ENCODE measurements at regions not wholly inside any gene's neighbourhood (a gene's known extent, or its start where the extent isn't known, plus 50 kb on each side); places are given as distances from the start of the nearest gene placed in this dataset.

GRCh38 chr2:139196754-139197153 lies 416.6 kb upstream of the NXPH2 start:
- DNase-seq (ENCODE audit: low read depth) = no peak
- H3K4me3 ChIP-seq (ENCODE audit: low read depth, low read length) = no peak overlapping the region
- no peak for TF ChIP-seq CTCF (IDR thresholded peaks at IDR 0.05; ENCODE audit: insufficient read depth, low read depth, low read length)

GRCh38 chr2:139194546-139194945 lies 414.4 kb upstream of the NXPH2 start:
- no peak for DNase-seq (ENCODE audit: low read depth)
- no peak for TF ChIP-seq CTCF (IDR thresholded peaks at IDR 0.05; ENCODE audit: insufficient read depth, low read depth, low read length)
- no peak overlapping the region for H3K4me3 ChIP-seq (ENCODE audit: low read depth, low read length)

- no peak overlapping the region for H3K4me3 ChIP-seq (ENCODE audit: low read depth, low read length)
- TF ChIP-seq CTCF (IDR thresholded peaks at IDR 0.05; ENCODE audit: insufficient read depth, low read depth, low read length) = no peak
- DNase-seq (ENCODE audit: low read depth) = no peak
Measured at GRCh38 chr2:139177041-139177440, 396.9 kb upstream of the NXPH2 start.

GRCh38 chr2:139175510-139175909 lies 395.3 kb upstream of the NXPH2 start:
- H3K4me3 ChIP-seq (ENCODE audit: low read depth, low read length) = no peak overlapping the region
- DNase-seq (ENCODE audit: low read depth) = no peak
- TF ChIP-seq CTCF (IDR thresholded peaks at IDR 0.05; ENCODE audit: insufficient read depth, low read depth, low read length) = no peak

- no peak for TF ChIP-seq CTCF (IDR thresholded peaks at IDR 0.05; ENCODE audit: insufficient read depth, low read depth, low read length)
- DNase-seq (ENCODE audit: low read depth) = no peak
Measured at GRCh38 chr2:139170406-139170805, 390.2 kb upstream of the NXPH2 start.

GRCh38 chr2:139165601-139166000 lies 385.4 kb upstream of the NXPH2 start:
- DNase-seq (ENCODE audit: low read depth) = no peak
- no peak for TF ChIP-seq CTCF (IDR thresholded peaks at IDR 0.05; ENCODE audit: insufficient read depth, low read depth, low read length)
- H3K4me3 ChIP-seq (ENCODE audit: low read depth, low read length) = no peak overlapping the region

More at GRCh38 chr2:139170406-139170805, 390.2 kb upstream of the NXPH2 start:
- no peak overlapping the region for H3K4me3 ChIP-seq (ENCODE audit: low read depth, low read length)

- no peak for TF ChIP-seq CTCF (IDR thresholded peaks at IDR 0.05; ENCODE audit: insufficient read depth, low read depth, low read length)
- DNase-seq (ENCODE audit: low read depth) = no peak
Measured at GRCh38 chr2:139165041-139165440, 384.9 kb upstream of the NXPH2 start.

More at GRCh38 chr2:139165041-139165440, 384.9 kb upstream of the NXPH2 start:
- no peak overlapping the region for H3K4me3 ChIP-seq (ENCODE audit: low read depth, low read length)
